22Rv1 (cell line): ENCODE measurements at regions not wholly inside any gene's neighbourhood (a gene's known extent, or its start where the extent isn't known, plus 50 kb on each side); places are given as distances from the start of the nearest gene placed in this dataset.

Source experiments
- ZFX ChIP-seq: fragments of 450-650 bp; IDR thresholded peaks from 2 replicates; pipeline ENCODE4 v1.6.1; 2017; ENCODE audit warnings: antibody characterized with exemption, borderline replicate concordance
- TF ChIP-seq, protein P1 (sequence below): fragments of 450-650 bp; IDR thresholded peaks from 2 replicates; pipeline ENCODE4 v1.5.1; 2017; ENCODE audit warnings: mild to moderate bottlenecking

DNA sequence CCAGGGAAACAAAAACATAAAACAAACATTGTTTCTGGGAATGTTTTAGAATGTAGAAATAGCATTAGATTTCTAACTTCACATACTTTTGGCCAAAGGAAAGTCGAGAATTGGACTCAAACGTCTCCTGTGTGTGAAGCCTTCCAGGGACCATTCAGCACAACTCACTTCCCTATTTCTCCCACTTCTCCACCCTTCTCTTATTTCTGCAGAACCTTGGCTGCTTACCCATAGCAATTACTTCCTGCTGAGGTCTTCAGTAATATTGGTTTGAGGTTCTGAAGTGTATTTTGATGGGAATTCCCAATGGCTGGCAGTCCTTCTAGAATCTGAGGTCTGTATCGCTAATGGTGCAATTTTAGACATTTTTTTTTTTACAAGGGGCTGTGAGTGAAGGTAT, 158.3 kb upstream of the SNX19 start:
- TF ChIP-seq, protein P1, sequence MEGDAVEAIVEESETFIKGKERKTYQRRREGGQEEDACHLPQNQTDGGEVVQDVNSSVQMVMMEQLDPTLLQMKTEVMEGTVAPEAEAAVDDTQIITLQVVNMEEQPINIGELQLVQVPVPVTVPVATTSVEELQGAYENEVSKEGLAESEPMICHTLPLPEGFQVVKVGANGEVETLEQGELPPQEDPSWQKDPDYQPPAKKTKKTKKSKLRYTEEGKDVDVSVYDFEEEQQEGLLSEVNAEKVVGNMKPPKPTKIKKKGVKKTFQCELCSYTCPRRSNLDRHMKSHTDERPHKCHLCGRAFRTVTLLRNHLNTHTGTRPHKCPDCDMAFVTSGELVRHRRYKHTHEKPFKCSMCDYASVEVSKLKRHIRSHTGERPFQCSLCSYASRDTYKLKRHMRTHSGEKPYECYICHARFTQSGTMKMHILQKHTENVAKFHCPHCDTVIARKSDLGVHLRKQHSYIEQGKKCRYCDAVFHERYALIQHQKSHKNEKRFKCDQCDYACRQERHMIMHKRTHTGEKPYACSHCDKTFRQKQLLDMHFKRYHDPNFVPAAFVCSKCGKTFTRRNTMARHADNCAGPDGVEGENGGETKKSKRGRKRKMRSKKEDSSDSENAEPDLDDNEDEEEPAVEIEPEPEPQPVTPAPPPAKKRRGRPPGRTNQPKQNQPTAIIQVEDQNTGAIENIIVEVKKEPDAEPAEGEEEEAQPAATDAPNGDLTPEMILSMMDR: no peak
- no peak for TF ChIP-seq ZFX
